ENCODE measurements at regions not wholly inside any gene's neighbourhood (a gene's known extent, or its start where the extent isn't known, plus 50 kb on each side); places are given as distances from the start of the nearest gene placed in this dataset.

- DNase-seq: no peak
- 35% methylated on average over 3 of the region's 3 CpGs for WGBS (ENCODE audit: low lambda C conversion rate)
- H3K36me3 ChIP-seq (replicated peaks in 1 of 2; ENCODE audit: control insufficient read depth in 1 of 2, insufficient read depth in 2 of 2, low read length in 1 of 2): no peaks in the 10 kb centered on the region
- H3K27ac ChIP-seq (ENCODE audit: low read depth in 2 of 2, low read length in 1 of 2): no peak overlapping the region
- no peaks in the 10 kb centered on the region for H3F3A ChIP-seq (replicated peaks; ENCODE audit: insufficient read depth)
- H2AFZ ChIP-seq (ENCODE audit: low read depth): no peak overlapping the region
- no peaks in the 10 kb centered on the region for H4K20me1 ChIP-seq (ENCODE audit: insufficient read depth)
- no peak overlapping the region for H3K9ac ChIP-seq
- H3K27me3 ChIP-seq (ENCODE audit: insufficient read depth): no peaks in the 10 kb centered on the region
- TF ChIP-seq MAX (IDR thresholded peaks at IDR 0.05; ENCODE audit: low read depth): no peak
- no peak for TF ChIP-seq FOXJ3 (CRISPR knock-in tag; IDR thresholded peaks at IDR 0.05)
- H3K4me2 ChIP-seq: no peak overlapping the region
- ChIA-PET CTCF (no interaction called here), POLR2A (no interaction called here)
- no peaks in the 10 kb centered on the region for H3K9me2 ChIP-seq
- H3K9me3 ChIP-seq: no peaks in the 10 kb centered on the region
- no peaks in the 10 kb centered on the region for H3K4me1 ChIP-seq (ENCODE audit: control insufficient read depth in 1 of 2, insufficient read depth in 2 of 2, low read depth in 1 of 2, low read length in 1 of 2)
- no peak overlapping the region for H3K4me3 ChIP-seq (ENCODE audit: low read depth in 2 of 2, low read length in 1 of 2)
- no peaks in the 10 kb centered on the region for H3K79me2 ChIP-seq (ENCODE audit: insufficient read depth)
These were observed 299.2 kb downstream of the CNTN3 start for GRCh38 chr3:74315291-74315690.

- no peaks in the 10 kb centered on the region for H3K27me3 ChIP-seq (ENCODE audit: insufficient read depth)
- TF ChIP-seq MEF2A (IDR thresholded peaks at IDR 0.05; ENCODE audit: borderline replicate concordance, low read depth) (no peak), FOXM1 (IDR thresholded peaks at IDR 0.05; ENCODE audit: low read depth) (no peak), EP300 (IDR thresholded peaks at IDR 0.05; ENCODE audit: borderline replicate concordance in 1 of 2, low read depth in 1 of 2, low read length in 1 of 2) (no peak), USF2 (IDR thresholded peaks at IDR 0.05; ENCODE audit: borderline replicate concordance, low read depth, low read length) (no peak), SMC3 (IDR thresholded peaks at IDR 0.05; ENCODE audit: low read depth, low read length) (no peak), CTCF (IDR thresholded peaks at IDR 0.05) (no peak), USF1 (IDR thresholded peaks at IDR 0.05; ENCODE audit: borderline replicate concordance, low read depth) (no peak), IRF3 (IDR thresholded peaks at IDR 0.05; ENCODE audit: low read depth, low read length) (no peak), PBX3 (IDR thresholded peaks at IDR 0.05) (no peak), RCOR1 (IDR thresholded peaks at IDR 0.05; ENCODE audit: low read length) (no peak), GATA2 (CRISPR knock-in tag; IDR thresholded peaks at IDR 0.05) (no peak), YY1 (IDR thresholded peaks at IDR 0.05; ENCODE audit: low read depth) (no peak), RXRA (IDR thresholded peaks at IDR 0.05; ENCODE audit: borderline replicate concordance, low read depth) (no peak)
- H3K4me1 ChIP-seq (ENCODE audit: control insufficient read depth in 1 of 2, insufficient read depth in 2 of 2, low read depth in 1 of 2, low read length in 1 of 2): no peaks in the 10 kb centered on the region
- POLR2A ChIA-PET: no interaction called here
- CTCF ChIA-PET: no interaction called here
- H3K27ac ChIP-seq (ENCODE audit: low read depth in 2 of 2, low read length in 1 of 2): no peak overlapping the region
- H3K4me2 ChIP-seq: no peak overlapping the region
- no peaks in the 10 kb centered on the region for H4K20me1 ChIP-seq (ENCODE audit: insufficient read depth)
- H3K9ac ChIP-seq: no peak overlapping the region
- no peak overlapping the region for H2AFZ ChIP-seq (ENCODE audit: low read depth)
- H3K79me2 ChIP-seq (ENCODE audit: insufficient read depth): no peaks in the 10 kb centered on the region
- 44% methylated on average over 2 of the region's 2 CpGs for WGBS (ENCODE audit: low lambda C conversion rate)
- no peaks in the 10 kb centered on the region for H3K9me3 ChIP-seq
- H3K36me3 ChIP-seq (replicated peaks in 1 of 2; ENCODE audit: control insufficient read depth in 1 of 2, insufficient read depth in 2 of 2, low read length in 1 of 2): no peaks in the 10 kb centered on the region
- H3F3A ChIP-seq (replicated peaks; ENCODE audit: insufficient read depth): no peaks in the 10 kb centered on the region
- H3K9me2 ChIP-seq: no peaks in the 10 kb centered on the region
- no peak overlapping the region for H3K4me3 ChIP-seq (ENCODE audit: low read depth in 2 of 2, low read length in 1 of 2)
- DNase-seq: no peak
These were observed 299.8 kb downstream of the CNTN3 start for GRCh38 chr3:74314696-74315095.
